ENCODE measurements at regions not wholly inside any gene's neighbourhood (a gene's known extent, or its start where the extent isn't known, plus 50 kb on each side); places are given as distances from the start of the nearest gene placed in this dataset.

GRCh38 chr3:66553441-66554113, 52.8 kb upstream of the LRIG1 start:
- TF ChIP-seq CTCF (IDR thresholded peaks at IDR 0.05) (no peak), POLR2A (IDR thresholded peaks at IDR 0.05) (no peak)
